SK-N-SH treated with all-trans-retinoic acid at 6 μM for 48 hours (cell line): ENCODE measurements at regions not wholly inside any gene's neighbourhood (a gene's known extent, or its start where the extent isn't known, plus 50 kb on each side); places are given as distances from the start of the nearest gene placed in this dataset.

Source experiments
- ATAC-seq: fragments of 200-7000 bp; cut with Tn5 transposase; 3 replicates; pipeline ENCODE4 v1.9.1; 2020; ENCODE audit warnings: mild to moderate bottlenecking, moderate library complexity
- ARNTL ChIP-seq: fragments of 450-650 bp; formaldehyde crosslinking; IDR thresholded peaks from 2 replicates; pipeline ENCODE4 v1.5.0; 2020; ENCODE audit warnings: low read depth, mild to moderate bottlenecking, moderate library complexity, borderline replicate concordance
- BACH2 ChIP-seq: fragments of 250-450 bp; sonication (Bioruptor Pico); IDR thresholded peaks from 2 replicates; pipeline ENCODE4 v1.9.0; 2021; ENCODE audit warnings: mild to moderate bottlenecking, borderline replicate concordance
- CSDC2 ChIP-seq: fragments of 250-450 bp; sonication (Bioruptor Pico); IDR thresholded peaks from 2 replicates; pipeline ENCODE4 v1.5.0; 2020; ENCODE audit warnings: mild to moderate bottlenecking, moderate library complexity
- CSRNP3 ChIP-seq: fragments of 250-450 bp; sonication (Bioruptor Pico); IDR thresholded peaks from 2 replicates; pipeline ENCODE4 v1.5.1; 2021; ENCODE audit warnings: mild to moderate bottlenecking, moderate library complexity
- ESRRG ChIP-seq: fragments of 250-450 bp; sonication (Bioruptor Pico); IDR thresholded peaks from 2 replicates; pipeline ENCODE4 v1.6.1; 2021; ENCODE audit warnings: mild to moderate bottlenecking
- GLIS3 ChIP-seq: fragments of 250-450 bp; sonication (Bioruptor Pico); IDR thresholded peaks from 2 replicates; pipeline ENCODE4 v1.5.0; 2020; ENCODE audit warnings: mild to moderate bottlenecking, moderate library complexity
- ISL1 ChIP-seq: fragments of 250-450 bp; sonication (Bioruptor Pico); IDR thresholded peaks from 2 replicates; pipeline ENCODE4 v2.1.2; 2022; ENCODE audit warnings: mild to moderate bottlenecking, moderate library complexity
- OSR1 ChIP-seq: fragments of 250-450 bp; sonication (Bioruptor Pico); IDR thresholded peaks from 2 replicates; pipeline ENCODE4 v1.8.0; 2022; ENCODE audit warnings: moderate library complexity, mild to moderate bottlenecking, inconsistent platforms
- POU6F1 ChIP-seq: fragments of 250-450 bp; sonication (Bioruptor Pico); IDR thresholded peaks from 2 replicates; pipeline ENCODE4 v1.8.0; 2021; ENCODE audit warnings: low read depth, mild to moderate bottlenecking, moderate library complexity, borderline replicate concordance
- PPARA ChIP-seq: fragments of 250-450 bp; sonication (Bioruptor Pico); IDR thresholded peaks from 2 replicates; pipeline ENCODE4 v1.5.0; 2020; ENCODE audit warnings: mild to moderate bottlenecking, borderline replicate concordance
- RARB ChIP-seq: fragments of 250-450 bp; sonication (Bioruptor Pico); IDR thresholded peaks from 2 replicates; pipeline ENCODE4 v1.8.0; 2021; ENCODE audit warnings: mild to moderate bottlenecking, moderate library complexity
- SNAI2 ChIP-seq: fragments of 250-450 bp; sonication (Bioruptor Pico); IDR thresholded peaks from 2 replicates; pipeline ENCODE4 v1.5.0; 2020; ENCODE audit warnings: mild to moderate bottlenecking, moderate library complexity
- TCF4 ChIP-seq: fragments of 250-450 bp; sonication (Bioruptor Pico); IDR thresholded peaks from 2 replicates; pipeline ENCODE4 v1.8.0; 2021; ENCODE audit warnings: mild to moderate bottlenecking, moderate library complexity, borderline replicate concordance
- TOX ChIP-seq: fragments of 250-450 bp; sonication (Bioruptor Pico); IDR thresholded peaks from 2 replicates; pipeline ENCODE4 v1.8.0; 2021; ENCODE audit warnings: mild to moderate bottlenecking, moderate library complexity, borderline replicate concordance
- ZC3H10 ChIP-seq: fragments of 250-450 bp; sonication (Bioruptor Pico); IDR thresholded peaks from 2 replicates; pipeline ENCODE4 v1.5.1; 2021; ENCODE audit warnings: mild to moderate bottlenecking, moderate library complexity
- ZFP3 ChIP-seq: fragments of 250-450 bp; sonication (Bioruptor Pico); IDR thresholded peaks from 2 replicates; pipeline ENCODE4 v1.5.0; 2020; ENCODE audit warnings: mild to moderate bottlenecking, moderate library complexity
- ZFP30 ChIP-seq: fragments of 450-650 bp; formaldehyde crosslinking; IDR thresholded peaks from 2 replicates; pipeline ENCODE4 v1.5.0; 2022; ENCODE audit warnings: mild to moderate bottlenecking, moderate library complexity
- ZNF565 ChIP-seq: fragments of 450-650 bp; formaldehyde crosslinking; conservative IDR thresholded peaks from 2 replicates; pipeline ENCODE4 v1.5.0; 2020; ENCODE audit warnings: low read depth, mild to moderate bottlenecking, moderate library complexity
- ZNF70 ChIP-seq: fragments of 450-650 bp; formaldehyde crosslinking; IDR thresholded peaks from 2 replicates; pipeline ENCODE4 v1.5.0; 2020; ENCODE audit warnings: mild to moderate bottlenecking, moderate library complexity
- ZNF8 ChIP-seq: fragments of 450-650 bp; formaldehyde crosslinking; IDR thresholded peaks from 2 replicates; pipeline ENCODE4 v1.5.0; 2020; ENCODE audit warnings: mild to moderate bottlenecking, moderate library complexity
- TF ChIP-seq, protein P1 (sequence below): fragments of 250-450 bp; sonication (Bioruptor Pico); IDR thresholded peaks from 2 replicates; pipeline ENCODE4 v1.8.0; 2020; ENCODE audit warnings: mild to moderate bottlenecking, moderate library complexity, borderline replicate concordance
- TF ChIP-seq, protein P2 (sequence below): fragments of 250-450 bp; sonication (Bioruptor Pico); IDR thresholded peaks from 2 replicates; pipeline ENCODE4 v1.5.1; 2020; ENCODE audit warnings: low read depth, mild to moderate bottlenecking, moderate library complexity
- TF ChIP-seq, protein P3 (sequence below): fragments of 250-450 bp; sonication (Bioruptor Pico); IDR thresholded peaks from 2 replicates; pipeline ENCODE4 v1.5.0; 2020; ENCODE audit warnings: mild to moderate bottlenecking, moderate library complexity

GRCh38 chr12:30537228-30537627 lies 158.4 kb downstream of the IPO8 start:
- TF ChIP-seq BACH2 (CRISPR knock-in tag) (no peak), OSR1 (CRISPR knock-in tag) (no peak), ZC3H10 (CRISPR knock-in tag) (no peak), ISL1 (CRISPR knock-in tag) (no peak), ZFP30 (CRISPR knock-in tag) (no peak), GLIS3 (CRISPR knock-in tag) (no peak), ARNTL (no peak), CSRNP3 (CRISPR knock-in tag) (no peak), CSDC2 (CRISPR knock-in tag) (no peak), ZFP3 (no peak), TCF4 (CRISPR knock-in tag) (no peak), POU6F1 (CRISPR knock-in tag) (no peak), ZNF8 (CRISPR knock-in tag) (no peak), ESRRG (CRISPR knock-in tag) (no peak), RARB (CRISPR knock-in tag) (no peak), PPARA (CRISPR knock-in tag) (no peak)
- TF ChIP-seq, protein P1, sequence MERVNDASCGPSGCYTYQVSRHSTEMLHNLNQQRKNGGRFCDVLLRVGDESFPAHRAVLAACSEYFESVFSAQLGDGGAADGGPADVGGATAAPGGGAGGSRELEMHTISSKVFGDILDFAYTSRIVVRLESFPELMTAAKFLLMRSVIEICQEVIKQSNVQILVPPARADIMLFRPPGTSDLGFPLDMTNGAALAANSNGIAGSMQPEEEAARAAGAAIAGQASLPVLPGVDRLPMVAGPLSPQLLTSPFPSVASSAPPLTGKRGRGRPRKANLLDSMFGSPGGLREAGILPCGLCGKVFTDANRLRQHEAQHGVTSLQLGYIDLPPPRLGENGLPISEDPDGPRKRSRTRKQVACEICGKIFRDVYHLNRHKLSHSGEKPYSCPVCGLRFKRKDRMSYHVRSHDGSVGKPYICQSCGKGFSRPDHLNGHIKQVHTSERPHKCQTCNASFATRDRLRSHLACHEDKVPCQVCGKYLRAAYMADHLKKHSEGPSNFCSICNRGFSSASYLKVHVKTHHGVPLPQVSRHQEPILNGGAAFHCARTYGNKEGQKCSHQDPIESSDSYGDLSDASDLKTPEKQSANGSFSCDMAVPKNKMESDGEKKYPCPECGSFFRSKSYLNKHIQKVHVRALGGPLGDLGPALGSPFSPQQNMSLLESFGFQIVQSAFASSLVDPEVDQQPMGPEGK (CRISPR knock-in tag), result no peak
- TF ChIP-seq, protein P2, sequence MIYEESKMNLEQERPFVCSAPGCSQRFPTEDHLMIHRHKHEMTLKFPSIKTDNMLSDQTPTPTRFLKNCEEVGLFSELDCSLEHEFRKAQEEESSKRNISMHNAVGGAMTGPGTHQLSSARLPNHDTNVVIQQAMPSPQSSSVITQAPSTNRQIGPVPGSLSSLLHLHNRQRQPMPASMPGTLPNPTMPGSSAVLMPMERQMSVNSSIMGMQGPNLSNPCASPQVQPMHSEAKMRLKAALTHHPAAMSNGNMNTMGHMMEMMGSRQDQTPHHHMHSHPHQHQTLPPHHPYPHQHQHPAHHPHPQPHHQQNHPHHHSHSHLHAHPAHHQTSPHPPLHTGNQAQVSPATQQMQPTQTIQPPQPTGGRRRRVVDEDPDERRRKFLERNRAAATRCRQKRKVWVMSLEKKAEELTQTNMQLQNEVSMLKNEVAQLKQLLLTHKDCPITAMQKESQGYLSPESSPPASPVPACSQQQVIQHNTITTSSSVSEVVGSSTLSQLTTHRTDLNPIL (CRISPR knock-in tag), result no peak
- TF ChIP-seq, protein P3, sequence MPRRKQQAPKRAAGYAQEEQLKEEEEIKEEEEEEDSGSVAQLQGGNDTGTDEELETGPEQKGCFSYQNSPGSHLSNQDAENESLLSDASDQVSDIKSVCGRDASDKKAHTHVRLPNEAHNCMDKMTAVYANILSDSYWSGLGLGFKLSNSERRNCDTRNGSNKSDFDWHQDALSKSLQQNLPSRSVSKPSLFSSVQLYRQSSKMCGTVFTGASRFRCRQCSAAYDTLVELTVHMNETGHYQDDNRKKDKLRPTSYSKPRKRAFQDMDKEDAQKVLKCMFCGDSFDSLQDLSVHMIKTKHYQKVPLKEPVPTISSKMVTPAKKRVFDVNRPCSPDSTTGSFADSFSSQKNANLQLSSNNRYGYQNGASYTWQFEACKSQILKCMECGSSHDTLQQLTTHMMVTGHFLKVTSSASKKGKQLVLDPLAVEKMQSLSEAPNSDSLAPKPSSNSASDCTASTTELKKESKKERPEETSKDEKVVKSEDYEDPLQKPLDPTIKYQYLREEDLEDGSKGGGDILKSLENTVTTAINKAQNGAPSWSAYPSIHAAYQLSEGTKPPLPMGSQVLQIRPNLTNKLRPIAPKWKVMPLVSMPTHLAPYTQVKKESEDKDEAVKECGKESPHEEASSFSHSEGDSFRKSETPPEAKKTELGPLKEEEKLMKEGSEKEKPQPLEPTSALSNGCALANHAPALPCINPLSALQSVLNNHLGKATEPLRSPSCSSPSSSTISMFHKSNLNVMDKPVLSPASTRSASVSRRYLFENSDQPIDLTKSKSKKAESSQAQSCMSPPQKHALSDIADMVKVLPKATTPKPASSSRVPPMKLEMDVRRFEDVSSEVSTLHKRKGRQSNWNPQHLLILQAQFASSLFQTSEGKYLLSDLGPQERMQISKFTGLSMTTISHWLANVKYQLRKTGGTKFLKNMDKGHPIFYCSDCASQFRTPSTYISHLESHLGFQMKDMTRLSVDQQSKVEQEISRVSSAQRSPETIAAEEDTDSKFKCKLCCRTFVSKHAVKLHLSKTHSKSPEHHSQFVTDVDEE, result no peak

DNA sequence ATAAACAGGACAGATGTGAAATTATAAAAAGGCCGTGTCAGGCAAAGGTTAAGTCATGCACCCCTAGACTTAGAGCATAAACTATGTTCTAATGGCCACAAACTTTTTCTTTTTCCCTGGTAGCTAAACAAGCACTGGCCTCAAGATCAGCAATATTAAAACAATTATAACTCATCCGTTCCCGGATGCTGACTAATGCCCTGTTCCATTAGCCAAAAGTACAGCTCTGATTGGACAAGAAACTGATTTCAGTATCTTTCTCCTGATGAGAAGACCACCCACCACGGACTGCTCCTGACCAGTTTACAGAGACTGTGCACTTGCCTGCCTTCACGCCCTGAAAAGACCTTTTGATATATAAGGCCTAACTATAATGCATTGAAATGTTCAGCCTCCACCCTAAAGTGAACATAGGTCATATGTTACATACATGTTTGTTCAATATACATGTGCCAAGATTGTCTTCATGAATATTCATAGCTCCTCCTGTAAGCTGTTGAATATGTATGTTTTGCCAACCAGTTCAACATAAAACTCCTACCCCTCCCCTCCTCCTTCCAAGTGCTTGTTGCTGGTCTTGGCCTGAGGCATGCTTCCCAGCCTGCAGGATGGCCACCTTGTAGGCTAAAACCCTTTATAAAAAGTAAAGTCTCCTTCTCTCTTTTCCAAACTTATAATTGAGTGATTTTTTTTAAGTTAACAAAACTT lies 162.0 kb downstream of the IPO8 start:
- ATAC-seq, result no peak; the same call in 2 of the 3 replicates
- TF ChIP-seq ARNTL, result no peak
- no peak for TF ChIP-seq ESRRG (CRISPR knock-in tag)
- TF ChIP-seq ZFP30 (CRISPR knock-in tag), result no peak
- TF ChIP-seq GLIS3 (CRISPR knock-in tag), result no peak
- no peak for TF ChIP-seq RARB (CRISPR knock-in tag)
- no peak for TF ChIP-seq TOX (CRISPR knock-in tag)
- no peak for TF ChIP-seq ZC3H10 (CRISPR knock-in tag)
- TF ChIP-seq ZNF8 (CRISPR knock-in tag), result no peak
- no peak for TF ChIP-seq ZFP3
- TF ChIP-seq SNAI2 (CRISPR knock-in tag), result no peak
- TF ChIP-seq CSDC2 (CRISPR knock-in tag), result no peak
- TF ChIP-seq ZNF70 (CRISPR knock-in tag), result no peak
- no peak for TF ChIP-seq POU6F1 (CRISPR knock-in tag)
- TF ChIP-seq, protein P3, result no peak
- TF ChIP-seq ZNF565, result no peak
- no peak for TF ChIP-seq TCF4 (CRISPR knock-in tag)
- TF ChIP-seq BACH2 (CRISPR knock-in tag), result no peak
- TF ChIP-seq PPARA (CRISPR knock-in tag), result no peak

More at GRCh38 chr12:30537228-30537627, 158.4 kb downstream of the IPO8 start:
- no peak for ATAC-seq
